ENCODE measurements at regions not wholly inside any gene's neighbourhood (a gene's known extent, or its start where the extent isn't known, plus 50 kb on each side); places are given as distances from the start of the nearest gene placed in this dataset.

DNA sequence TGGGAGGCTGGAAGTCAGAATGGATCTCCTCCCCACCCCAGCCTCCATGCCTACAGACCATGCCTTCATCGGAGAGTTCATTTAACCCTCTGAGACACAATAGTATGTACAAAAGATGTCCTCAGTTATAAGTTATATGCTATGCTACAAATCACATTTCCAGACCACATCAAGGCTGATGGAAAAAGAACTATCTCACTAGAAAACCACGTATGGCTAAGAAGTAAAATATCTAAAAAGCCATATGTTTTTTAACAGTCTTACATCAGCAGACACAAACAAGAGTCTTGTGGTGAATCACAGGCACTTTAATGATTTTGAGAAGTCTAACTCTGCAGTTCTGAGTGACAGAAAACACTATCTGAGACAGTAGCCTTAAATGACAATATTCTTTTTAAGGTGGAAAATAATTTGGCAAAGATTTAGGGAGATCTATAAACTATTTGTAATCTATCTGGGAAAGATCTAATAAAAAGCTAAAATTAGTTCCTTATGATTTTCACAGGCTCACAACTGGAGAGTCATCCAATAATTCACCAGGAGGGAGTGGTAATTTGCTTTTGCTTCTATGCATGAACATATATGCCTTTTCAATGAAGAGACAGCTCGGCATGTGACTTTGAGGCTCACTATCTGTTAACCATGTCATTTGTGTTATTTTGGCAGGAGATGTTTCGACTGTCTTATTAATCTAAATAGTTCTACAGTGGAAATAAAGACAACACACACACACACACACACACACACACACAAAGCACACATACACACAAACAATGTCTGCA, 197.5 kb downstream of the IRS1 start:
- Mint-ChIP-seq H3K4me3 (no peak overlapping the region), H3K27me3 (peaks cover 19% of the 10 kb centered on the region), H3K27ac (no peak overlapping the region), H3K9me3 (no peaks in the 10 kb centered on the region), H3K4me1 (ENCODE audit: low read depth) (no peaks in the 10 kb centered on the region), H3K36me3 (ENCODE audit: low read depth) (no peaks in the 10 kb centered on the region)
- CTCF ChIA-PET: no interaction called here
- POLR2A ChIA-PET: no interaction called here
- TF ChIP-seq CTCF (IDR thresholded peaks at IDR 0.05): no peak
- DNase-seq: no peak
- intact Hi-C loops (cut with micrococcal nuclease): no loop called here
- no peak for ATAC-seq

GRCh38 chr2:226600802-226601201, 198.8 kb downstream of the IRS1 start:
- ChIA-PET CTCF (no interaction called here), POLR2A (no interaction called here)
- H3K4me1 Mint-ChIP-seq (ENCODE audit: low read depth): no peaks in the 10 kb centered on the region
- no peak overlapping the region for H3K27ac Mint-ChIP-seq
- no peaks in the 10 kb centered on the region for H3K9me3 Mint-ChIP-seq
- no peak overlapping the region for H3K4me3 Mint-ChIP-seq
- no peak for ATAC-seq
- H3K36me3 Mint-ChIP-seq (ENCODE audit: low read depth): no peaks in the 10 kb centered on the region
- DNase-seq: no peak
- no peak for TF ChIP-seq CTCF (IDR thresholded peaks at IDR 0.05)
- intact Hi-C loops (cut with micrococcal nuclease): no loop called here
- H3K27me3 Mint-ChIP-seq: peaks cover 19% of the 10 kb centered on the region

- H3K4me1 Mint-ChIP-seq (ENCODE audit: low read depth): no peaks in the 10 kb centered on the region
- no peak for TF ChIP-seq CTCF (IDR thresholded peaks at IDR 0.05)
- H3K36me3 Mint-ChIP-seq (ENCODE audit: low read depth): no peaks in the 10 kb centered on the region
- ChIA-PET CTCF (no interaction called here), POLR2A (no interaction called here)
- H3K27ac Mint-ChIP-seq: no peak overlapping the region
- ATAC-seq (no peak), DNase-seq (no peak)
- H3K4me3 Mint-ChIP-seq: no peak overlapping the region
- H3K27me3 Mint-ChIP-seq: peaks cover 20% of the 10 kb centered on the region
- no peaks in the 10 kb centered on the region for H3K9me3 Mint-ChIP-seq
- intact Hi-C loops (cut with micrococcal nuclease): no loop called here
These were observed 199.4 kb downstream of the IRS1 start for GRCh38 chr2:226600184-226600583.

DNA sequence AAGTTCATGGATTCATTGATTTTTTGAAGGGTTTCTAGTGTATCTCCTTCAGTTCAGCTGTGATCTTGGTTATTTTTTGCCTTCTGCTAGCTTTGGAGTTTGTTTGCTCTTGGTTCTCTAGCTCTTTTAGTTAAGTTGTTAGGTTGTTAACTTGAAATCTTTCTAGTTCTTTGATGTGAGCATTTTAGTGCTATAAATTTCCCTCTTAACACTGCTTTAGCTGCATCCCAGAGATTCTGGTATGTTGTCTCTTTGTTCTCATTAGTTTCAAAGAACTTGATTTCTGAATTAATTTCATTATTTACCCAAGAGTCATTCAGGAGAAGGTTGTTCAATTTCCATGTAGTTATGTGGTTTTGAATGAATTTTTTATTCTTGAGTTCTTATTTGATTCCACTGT, 210.6 kb downstream of the IRS1 start:
- Mint-ChIP-seq H3K4me1 (ENCODE audit: low read depth) (no peaks in the 10 kb centered on the region), H3K4me3 (no peak overlapping the region), H3K27ac (no peak overlapping the region), H3K27me3 (peaks cover 8% of the 10 kb centered on the region), H3K36me3 (ENCODE audit: low read depth) (no peaks in the 10 kb centered on the region), H3K9me3 (no peaks in the 10 kb centered on the region)
- no peak for TF ChIP-seq CTCF (IDR thresholded peaks at IDR 0.05)
- DNase-seq (no peak), ATAC-seq (no peak)
- intact Hi-C loops (cut with micrococcal nuclease): no loop called here
- CTCF ChIA-PET: no interaction called here
- POLR2A ChIA-PET: no interaction called here

- POLR2A ChIA-PET: no interaction called here
- intact Hi-C loops (cut with micrococcal nuclease): no loop called here
- Mint-ChIP-seq H3K4me3 (no peak overlapping the region), H3K4me1 (ENCODE audit: low read depth) (no peaks in the 10 kb centered on the region), H3K27ac (no peak overlapping the region), H3K36me3 (ENCODE audit: low read depth) (no peaks in the 10 kb centered on the region), H3K27me3 (peaks cover 29% of the 10 kb centered on the region), H3K9me3 (no peaks in the 10 kb centered on the region)
- CTCF ChIA-PET: no interaction called here
- ATAC-seq (no peak), DNase-seq (no peak)
- TF ChIP-seq CTCF (IDR thresholded peaks at IDR 0.05): no peak
These were observed 214.5 kb downstream of the IRS1 start for GRCh38 chr2:226585130-226585561.
